BJ (cell line): ENCODE measurements at regions not wholly inside any gene's neighbourhood (a gene's known extent, or its start where the extent isn't known, plus 50 kb on each side); places are given as distances from the start of the nearest gene placed in this dataset.

Experiments
- CTCF ChIA-PET: fragments of 350-600 bp; formaldehyde crosslinking; extraction: SDS; loops from one replicate; lab custom pipeline; 2021; ENCODE audit warnings: antibody characterized with exemption, inconsistent platforms; lab: Yijun Ruan, JAX
- POLR2A ChIA-PET: fragments of 300-600 bp; sonication (Branson Sonifier 250); formaldehyde crosslinking; extraction: SDS; loops from one replicate; lab custom pipeline; 2021; ENCODE audit warnings: antibody characterized with exemption; lab: Charles Lee
- DNase-seq: peaks from one replicate; pipeline ENCODE4 v3.0.0-alpha.2; 2011; ENCODE audit warnings: low read depth
- H3K27me3 ChIP-seq: 2 replicates; pipeline ENCODE4 v1.6.0; 2011; ENCODE audit warnings: low read length; ENCODE audit not compliant: control insufficient read depth, insufficient read depth
- H3K36me3 ChIP-seq: 2 replicates; pipeline ENCODE4 v1.5.1; 2011; ENCODE audit warnings: low read length; ENCODE audit not compliant: control insufficient read depth, insufficient read depth
- H3K4me3 ChIP-seq: 2 replicates; pipeline ENCODE4 v1.5.1; 2011; ENCODE audit warnings: low read depth, mild to moderate bottlenecking, control low read depth, low read length
- TF ChIP-seq, protein P1 (sequence below): IDR thresholded peaks from 2 replicates; pipeline ENCODE4 v1.5.1; 2011; ENCODE audit warnings: low read depth, mild to moderate bottlenecking, control low read depth, inconsistent platforms, low read length, moderate library complexity; ENCODE audit not compliant: insufficient read depth

DNA sequence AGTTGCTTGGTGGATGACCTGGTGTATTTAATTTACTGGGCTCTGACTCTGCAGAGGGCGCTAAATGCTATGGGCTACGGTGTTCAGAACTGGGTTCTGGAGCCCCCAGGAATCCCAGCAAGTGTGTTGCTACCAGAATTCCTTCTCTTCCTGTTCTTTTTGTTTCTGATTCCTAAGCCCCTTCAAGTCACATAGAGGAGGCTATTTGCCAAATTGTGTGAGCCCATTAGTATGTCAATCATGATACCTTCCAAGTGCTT lies 358.2 kb upstream of the SPRED2 start:
- TF ChIP-seq, protein P1, sequence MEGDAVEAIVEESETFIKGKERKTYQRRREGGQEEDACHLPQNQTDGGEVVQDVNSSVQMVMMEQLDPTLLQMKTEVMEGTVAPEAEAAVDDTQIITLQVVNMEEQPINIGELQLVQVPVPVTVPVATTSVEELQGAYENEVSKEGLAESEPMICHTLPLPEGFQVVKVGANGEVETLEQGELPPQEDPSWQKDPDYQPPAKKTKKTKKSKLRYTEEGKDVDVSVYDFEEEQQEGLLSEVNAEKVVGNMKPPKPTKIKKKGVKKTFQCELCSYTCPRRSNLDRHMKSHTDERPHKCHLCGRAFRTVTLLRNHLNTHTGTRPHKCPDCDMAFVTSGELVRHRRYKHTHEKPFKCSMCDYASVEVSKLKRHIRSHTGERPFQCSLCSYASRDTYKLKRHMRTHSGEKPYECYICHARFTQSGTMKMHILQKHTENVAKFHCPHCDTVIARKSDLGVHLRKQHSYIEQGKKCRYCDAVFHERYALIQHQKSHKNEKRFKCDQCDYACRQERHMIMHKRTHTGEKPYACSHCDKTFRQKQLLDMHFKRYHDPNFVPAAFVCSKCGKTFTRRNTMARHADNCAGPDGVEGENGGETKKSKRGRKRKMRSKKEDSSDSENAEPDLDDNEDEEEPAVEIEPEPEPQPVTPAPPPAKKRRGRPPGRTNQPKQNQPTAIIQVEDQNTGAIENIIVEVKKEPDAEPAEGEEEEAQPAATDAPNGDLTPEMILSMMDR = no peak
- H3K4me3 ChIP-seq = no peak overlapping the region
- no peaks in the 10 kb centered on the region for H3K36me3 ChIP-seq
- ChIA-PET CTCF (no interaction called here), POLR2A (no interaction called here)
- no peak for DNase-seq
- H3K27me3 ChIP-seq = no peaks in the 10 kb centered on the region

GRCh38 chr2:65789923-65790675 lies 357.7 kb upstream of the SPRED2 start:
- TF ChIP-seq, protein P1 = no peak
- no peak for DNase-seq
- Histone ChIP-seq H3K36me3 (no peaks in the 10 kb centered on the region), H3K4me3 (no peak overlapping the region), H3K27me3 (no peaks in the 10 kb centered on the region)
- POLR2A ChIA-PET = no interaction called here
- CTCF ChIA-PET = no interaction called here

DNA sequence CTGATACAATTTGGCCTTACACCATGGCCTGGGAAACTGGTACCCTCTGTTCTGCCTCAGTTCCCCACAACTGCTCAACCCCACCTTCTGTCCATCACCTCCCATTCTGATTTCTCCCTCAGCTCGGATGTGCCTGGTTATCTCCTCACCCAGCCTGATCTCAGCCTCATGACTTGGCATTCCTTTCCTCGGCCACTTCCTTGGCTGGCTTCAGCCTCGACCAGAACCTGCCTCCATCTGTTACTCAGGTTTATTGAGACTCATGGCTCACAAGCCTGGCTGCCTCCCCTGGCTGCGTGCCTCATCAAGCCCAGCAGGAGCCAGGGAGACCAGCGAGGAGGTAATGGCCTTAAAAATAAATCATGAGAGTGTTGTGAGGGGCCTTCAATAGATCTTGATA lies 356.2 kb upstream of the SPRED2 start:
- POLR2A ChIA-PET = no interaction called here
- no peak for DNase-seq

DNA sequence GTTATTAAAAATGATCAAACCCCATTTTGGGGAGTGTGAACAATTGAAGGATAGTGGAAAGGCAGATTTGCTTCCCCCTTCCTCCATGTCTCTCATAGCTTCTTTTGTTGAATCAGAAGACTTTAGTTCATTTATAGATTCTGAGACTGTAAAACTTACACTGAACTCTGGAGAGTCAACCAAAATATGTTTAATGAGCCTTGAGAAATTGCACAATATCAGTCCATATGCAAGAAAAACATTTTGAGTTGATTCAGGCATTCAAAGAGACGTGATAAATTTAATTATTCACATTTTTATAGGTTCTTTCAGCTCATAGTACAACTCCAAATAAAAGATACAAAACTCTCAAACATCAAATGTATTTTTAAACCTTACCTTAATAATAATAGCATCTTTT lies 354.4 kb upstream of the SPRED2 start:
- TF ChIP-seq, protein P1 = no peak
- H3K36me3 ChIP-seq = no peaks in the 10 kb centered on the region
- POLR2A ChIA-PET = no interaction called here

More for the DNA sequence above, 356.2 kb upstream of the SPRED2 start:
- Histone ChIP-seq H3K27me3 (no peaks in the 10 kb centered on the region), H3K36me3 (no peaks in the 10 kb centered on the region), H3K4me3 (no peak overlapping the region)
- CTCF ChIA-PET = no interaction called here
- TF ChIP-seq, protein P1 = no peak

DNA sequence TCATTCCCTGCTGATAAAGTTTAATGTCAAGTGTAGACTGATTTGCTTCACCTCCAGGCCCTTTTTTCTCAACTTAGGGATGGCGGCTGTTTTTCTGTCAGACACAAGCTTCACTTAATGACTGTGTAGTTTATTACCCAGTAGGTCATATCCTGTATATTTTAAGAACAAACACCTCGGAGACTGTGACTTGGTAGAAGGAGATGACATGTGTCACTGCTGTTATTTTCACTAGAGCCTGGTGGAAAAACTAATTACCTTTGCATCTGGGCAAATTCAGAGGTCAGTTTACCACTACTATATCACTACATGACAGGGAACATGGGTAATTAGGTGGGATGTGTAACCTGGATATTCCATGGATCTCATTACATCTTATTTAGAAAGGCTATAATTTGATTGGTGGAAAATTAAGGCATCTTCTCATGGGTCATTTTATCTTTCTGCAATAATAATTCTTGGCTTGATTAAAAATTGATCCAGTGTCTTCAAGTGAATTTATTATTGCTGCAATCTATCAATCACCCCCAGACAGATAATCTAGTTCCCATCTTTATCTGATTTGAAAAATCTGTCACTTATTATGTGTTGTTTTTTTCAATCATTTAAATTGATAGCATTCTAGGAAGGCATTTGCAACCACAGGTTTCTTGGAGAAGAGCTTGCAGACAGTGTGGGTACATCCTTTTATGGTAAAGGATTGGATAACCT lies 353.8 kb upstream of the SPRED2 start:
- ChIA-PET CTCF (no interaction called here), POLR2A (no interaction called here)
- no peak for DNase-seq

More for the DNA sequence above, 354.4 kb upstream of the SPRED2 start:
- CTCF ChIA-PET = no interaction called here
- no peak for DNase-seq
- H3K27me3 ChIP-seq = no peaks in the 10 kb centered on the region
- no peak overlapping the region for H3K4me3 ChIP-seq

More for the DNA sequence above, 353.8 kb upstream of the SPRED2 start:
- Histone ChIP-seq H3K27me3 (no peaks in the 10 kb centered on the region), H3K4me3 (no peak overlapping the region), H3K36me3 (no peaks in the 10 kb centered on the region)
- TF ChIP-seq, protein P1 = no peak
